HepG2 (cell line): ENCODE measurements at regions not wholly inside any gene's neighbourhood (a gene's known extent, or its start where the extent isn't known, plus 50 kb on each side); places are given as distances from the start of the nearest gene placed in this dataset.

ENCODE experiments used
- ESRRA ChIP-seq: sonication (generic); formaldehyde crosslinking; IDR thresholded peaks from 2 replicates; pipeline ENCODE4 v1.5.1; 2020; ENCODE audit warnings: mild to moderate bottlenecking, low read depth, missing genetic modification reagents
- HNRNPK ChIP-seq: fragments of 200-400 bp; formaldehyde crosslinking; IDR thresholded peaks from 2 replicates; pipeline ENCODE4 v1.6.1; 2018; ENCODE audit warnings: low read length, low read depth, moderate library complexity, mild to moderate bottlenecking; ENCODE audit not compliant: poor library complexity, severe bottlenecking
- JUND ChIP-seq: sonication (generic); formaldehyde crosslinking; IDR thresholded peaks from 2 replicates; pipeline ENCODE4 v1.8.0; 2022; ENCODE audit warnings: mild to moderate bottlenecking, missing genetic modification reagents
- PCBP1 ChIP-seq: fragments of 200-400 bp; formaldehyde crosslinking; IDR thresholded peaks from 2 replicates; pipeline ENCODE4 v1.6.1; 2017; ENCODE audit warnings: mild to moderate bottlenecking, low read depth, low read length, borderline replicate concordance
- ZNF468 ChIP-seq: sonication (generic); formaldehyde crosslinking; IDR thresholded peaks from 2 replicates; pipeline ENCODE4 v1.8.0; 2022; ENCODE audit warnings: mild to moderate bottlenecking, moderate library complexity, missing genetic modification reagents
- ZNF7 ChIP-seq: IDR thresholded peaks from 2 replicates; pipeline ENCODE4 v1.6.1; 2016; ENCODE audit warnings: missing biosample characterization, missing genetic modification reagents
- ZNF790 ChIP-seq: sonication (generic); formaldehyde crosslinking; IDR thresholded peaks from 2 replicates; pipeline ENCODE4 v1.8.0; 2022; ENCODE audit warnings: missing genetic modification reagents, mild to moderate bottlenecking, borderline replicate concordance
- ZSCAN20 ChIP-seq: sonication (generic); formaldehyde crosslinking; IDR thresholded peaks from 2 replicates; pipeline ENCODE4 v1.4.0; 2020; ENCODE audit warnings: missing genetic modification reagents, mild to moderate bottlenecking, borderline replicate concordance
- TF ChIP-seq, protein P1 (sequence below): sonication (generic); formaldehyde crosslinking; IDR thresholded peaks from 2 replicates; pipeline ENCODE4 v1.5.0; 2020; ENCODE audit warnings: mild to moderate bottlenecking, missing genetic modification reagents, borderline replicate concordance
- TF ChIP-seq, protein P2 (sequence below): sonication (generic); formaldehyde crosslinking; IDR thresholded peaks from 2 replicates; pipeline ENCODE4 v1.5.0; 2020; ENCODE audit warnings: mild to moderate bottlenecking, missing genetic modification reagents, moderate library complexity

DNA sequence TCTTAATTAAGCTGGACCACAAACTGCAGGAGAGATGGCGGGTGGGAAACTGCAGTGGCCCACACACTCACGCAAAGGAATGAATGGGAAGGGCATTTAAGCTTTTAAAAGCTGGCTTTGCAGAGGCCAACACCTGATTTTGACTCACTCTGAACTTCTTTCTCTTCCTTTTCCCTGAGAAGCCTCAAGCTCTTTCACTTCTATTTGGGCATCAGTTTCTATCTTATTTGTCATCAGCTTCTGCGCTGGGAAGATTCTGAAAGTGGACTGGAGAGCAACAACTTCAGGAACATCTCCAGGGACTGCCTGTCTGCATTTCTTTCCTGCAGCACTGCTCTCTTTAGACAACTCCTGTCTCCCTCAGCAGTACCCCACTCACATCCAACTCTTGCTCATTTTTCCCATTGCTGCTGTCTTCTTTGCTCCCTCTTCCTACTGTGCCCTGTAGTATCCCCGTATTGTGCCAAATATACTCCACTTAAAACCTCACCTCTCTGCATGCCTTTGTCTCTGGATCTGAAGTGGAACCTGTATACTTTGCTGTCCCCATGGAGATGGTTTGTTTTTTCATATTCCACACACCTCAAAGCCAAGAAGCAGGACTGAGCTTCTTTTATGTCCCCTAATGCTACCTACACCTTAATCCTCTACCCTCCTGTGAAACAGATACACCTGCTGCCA lies 143.3 kb upstream of the JUN start:
- TF ChIP-seq ZNF790 (CRISPR knock-in tag), result no peak
- TF ChIP-seq, protein P1, sequence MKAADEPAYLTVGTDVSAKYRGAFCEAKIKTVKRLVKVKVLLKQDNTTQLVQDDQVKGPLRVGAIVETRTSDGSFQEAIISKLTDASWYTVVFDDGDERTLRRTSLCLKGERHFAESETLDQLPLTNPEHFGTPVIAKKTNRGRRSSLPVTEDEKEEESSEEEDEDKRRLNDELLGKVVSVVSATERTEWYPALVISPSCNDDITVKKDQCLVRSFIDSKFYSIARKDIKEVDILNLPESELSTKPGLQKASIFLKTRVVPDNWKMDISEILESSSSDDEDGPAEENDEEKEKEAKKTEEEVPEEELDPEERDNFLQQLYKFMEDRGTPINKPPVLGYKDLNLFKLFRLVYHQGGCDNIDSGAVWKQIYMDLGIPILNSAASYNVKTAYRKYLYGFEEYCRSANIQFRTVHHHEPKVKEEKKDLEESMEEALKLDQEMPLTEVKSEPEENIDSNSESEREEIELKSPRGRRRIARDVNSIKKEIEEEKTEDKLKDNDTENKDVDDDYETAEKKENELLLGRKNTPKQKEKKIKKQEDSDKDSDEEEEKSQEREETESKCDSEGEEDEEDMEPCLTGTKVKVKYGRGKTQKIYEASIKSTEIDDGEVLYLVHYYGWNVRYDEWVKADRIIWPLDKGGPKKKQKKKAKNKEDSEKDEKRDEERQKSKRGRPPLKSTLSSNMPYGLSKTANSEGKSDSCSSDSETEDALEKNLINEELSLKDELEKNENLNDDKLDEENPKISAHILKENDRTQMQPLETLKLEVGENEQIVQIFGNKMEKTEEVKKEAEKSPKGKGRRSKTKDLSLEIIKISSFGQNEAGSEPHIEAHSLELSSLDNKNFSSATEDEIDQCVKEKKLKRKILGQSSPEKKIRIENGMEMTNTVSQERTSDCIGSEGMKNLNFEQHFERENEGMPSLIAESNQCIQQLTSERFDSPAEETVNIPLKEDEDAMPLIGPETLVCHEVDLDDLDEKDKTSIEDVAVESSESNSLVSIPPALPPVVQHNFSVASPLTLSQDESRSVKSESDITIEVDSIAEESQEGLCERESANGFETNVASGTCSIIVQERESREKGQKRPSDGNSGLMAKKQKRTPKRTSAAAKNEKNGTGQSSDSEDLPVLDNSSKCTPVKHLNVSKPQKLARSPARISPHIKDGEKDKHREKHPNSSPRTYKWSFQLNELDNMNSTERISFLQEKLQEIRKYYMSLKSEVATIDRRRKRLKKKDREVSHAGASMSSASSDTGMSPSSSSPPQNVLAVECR (CRISPR knock-in tag), result no peak
- no peak for TF ChIP-seq ZNF7
- no peak for TF ChIP-seq HNRNPK
- no peak for TF ChIP-seq ZSCAN20 (CRISPR knock-in tag)
- TF ChIP-seq PCBP1, result no peak
- TF ChIP-seq, protein P2, sequence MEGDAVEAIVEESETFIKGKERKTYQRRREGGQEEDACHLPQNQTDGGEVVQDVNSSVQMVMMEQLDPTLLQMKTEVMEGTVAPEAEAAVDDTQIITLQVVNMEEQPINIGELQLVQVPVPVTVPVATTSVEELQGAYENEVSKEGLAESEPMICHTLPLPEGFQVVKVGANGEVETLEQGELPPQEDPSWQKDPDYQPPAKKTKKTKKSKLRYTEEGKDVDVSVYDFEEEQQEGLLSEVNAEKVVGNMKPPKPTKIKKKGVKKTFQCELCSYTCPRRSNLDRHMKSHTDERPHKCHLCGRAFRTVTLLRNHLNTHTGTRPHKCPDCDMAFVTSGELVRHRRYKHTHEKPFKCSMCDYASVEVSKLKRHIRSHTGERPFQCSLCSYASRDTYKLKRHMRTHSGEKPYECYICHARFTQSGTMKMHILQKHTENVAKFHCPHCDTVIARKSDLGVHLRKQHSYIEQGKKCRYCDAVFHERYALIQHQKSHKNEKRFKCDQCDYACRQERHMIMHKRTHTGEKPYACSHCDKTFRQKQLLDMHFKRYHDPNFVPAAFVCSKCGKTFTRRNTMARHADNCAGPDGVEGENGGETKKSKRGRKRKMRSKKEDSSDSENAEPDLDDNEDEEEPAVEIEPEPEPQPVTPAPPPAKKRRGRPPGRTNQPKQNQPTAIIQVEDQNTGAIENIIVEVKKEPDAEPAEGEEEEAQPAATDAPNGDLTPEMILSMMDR (CRISPR knock-in tag), result no peak
- TF ChIP-seq JUND (CRISPR knock-in tag), result no peak
- TF ChIP-seq ESRRA (CRISPR knock-in tag), result no peak
- no peak for TF ChIP-seq ZNF468 (CRISPR knock-in tag)
